ENCODE measurements at regions not wholly inside any gene's neighbourhood (a gene's known extent, or its start where the extent isn't known, plus 50 kb on each side); places are given as distances from the start of the nearest gene placed in this dataset.
"Not testable (repeated sequence)": the region's sequence is repeated elsewhere in the genome, so short reads cannot be mapped to it uniquely, and the experiment has no call there.

DNA sequence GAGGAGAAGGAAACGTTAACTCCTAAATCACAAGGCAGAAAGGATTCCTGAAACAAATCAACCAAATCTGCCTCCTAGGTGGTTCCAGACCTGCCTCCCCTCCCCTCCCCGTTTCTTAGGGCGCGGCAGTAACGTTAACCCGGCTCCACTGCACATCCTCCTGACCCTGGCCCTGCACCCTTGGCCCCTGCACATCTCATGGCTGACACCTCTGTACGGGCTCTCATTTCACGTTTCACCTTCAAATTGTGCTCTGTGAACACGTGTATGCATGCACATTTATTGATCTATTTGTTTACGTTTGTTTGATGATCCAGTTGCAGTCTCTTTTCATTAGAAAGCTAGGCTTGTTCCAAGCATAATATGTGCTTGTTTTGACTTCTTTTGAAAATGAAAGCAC lies 358.1 kb downstream of the ADGRD1 start:
- Mint-ChIP-seq H3K27ac (no peak overlapping the region), H3K27me3 (ENCODE audit: low read depth) (peaks cover 15% of the 10 kb centered on the region)

DNA sequence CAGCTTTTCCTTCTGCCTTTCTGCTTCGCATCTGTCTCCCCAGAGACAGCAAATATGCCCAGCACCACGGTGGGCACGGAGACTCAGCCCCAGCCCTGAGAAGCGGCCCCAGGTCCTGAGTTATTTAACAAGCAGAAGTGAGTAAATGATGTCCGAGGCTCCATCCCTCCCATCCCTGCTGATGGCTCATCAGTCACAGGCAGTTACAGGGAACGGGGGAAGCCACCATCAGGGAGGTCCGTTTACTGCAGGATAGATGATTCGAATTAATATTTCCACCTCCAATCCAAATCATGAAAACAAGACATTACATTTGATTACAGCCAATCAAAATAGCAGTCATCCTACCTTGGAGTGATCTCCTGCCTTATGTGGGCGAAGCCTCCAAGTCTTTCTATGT lies 358.7 kb downstream of the ADGRD1 start:
- Mint-ChIP-seq H3K9me3 (peaks cover 13% of the 10 kb centered on the region), H3K27me3 (ENCODE audit: low read depth) (peaks cover 15% of the 10 kb centered on the region)
- H3K36me3 Mint-ChIP-seq; H3K4me1 Mint-ChIP-seq; H3K27ac Mint-ChIP-seq; H3K4me3 Mint-ChIP-seq; DNase-seq (ENCODE audit: low spot score in 2 of 2, unreplicated experiment in 2 of 2): not testable (repeated sequence)

More for the DNA sequence above, 358.1 kb downstream of the ADGRD1 start:
- no peak for DNase-seq (ENCODE audit: low spot score in 2 of 2, unreplicated experiment in 2 of 2)
- Mint-ChIP-seq H3K4me1 (no peaks in the 10 kb centered on the region), H3K36me3 (no peaks in the 10 kb centered on the region), H3K4me3 (no peak overlapping the region), H3K9me3 (peaks cover 13% of the 10 kb centered on the region)
- TF ChIP-seq, protein P1, sequence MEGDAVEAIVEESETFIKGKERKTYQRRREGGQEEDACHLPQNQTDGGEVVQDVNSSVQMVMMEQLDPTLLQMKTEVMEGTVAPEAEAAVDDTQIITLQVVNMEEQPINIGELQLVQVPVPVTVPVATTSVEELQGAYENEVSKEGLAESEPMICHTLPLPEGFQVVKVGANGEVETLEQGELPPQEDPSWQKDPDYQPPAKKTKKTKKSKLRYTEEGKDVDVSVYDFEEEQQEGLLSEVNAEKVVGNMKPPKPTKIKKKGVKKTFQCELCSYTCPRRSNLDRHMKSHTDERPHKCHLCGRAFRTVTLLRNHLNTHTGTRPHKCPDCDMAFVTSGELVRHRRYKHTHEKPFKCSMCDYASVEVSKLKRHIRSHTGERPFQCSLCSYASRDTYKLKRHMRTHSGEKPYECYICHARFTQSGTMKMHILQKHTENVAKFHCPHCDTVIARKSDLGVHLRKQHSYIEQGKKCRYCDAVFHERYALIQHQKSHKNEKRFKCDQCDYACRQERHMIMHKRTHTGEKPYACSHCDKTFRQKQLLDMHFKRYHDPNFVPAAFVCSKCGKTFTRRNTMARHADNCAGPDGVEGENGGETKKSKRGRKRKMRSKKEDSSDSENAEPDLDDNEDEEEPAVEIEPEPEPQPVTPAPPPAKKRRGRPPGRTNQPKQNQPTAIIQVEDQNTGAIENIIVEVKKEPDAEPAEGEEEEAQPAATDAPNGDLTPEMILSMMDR (IDR thresholded peaks at IDR 0.05; ENCODE audit: unreplicated experiment) = no peak

DNA sequence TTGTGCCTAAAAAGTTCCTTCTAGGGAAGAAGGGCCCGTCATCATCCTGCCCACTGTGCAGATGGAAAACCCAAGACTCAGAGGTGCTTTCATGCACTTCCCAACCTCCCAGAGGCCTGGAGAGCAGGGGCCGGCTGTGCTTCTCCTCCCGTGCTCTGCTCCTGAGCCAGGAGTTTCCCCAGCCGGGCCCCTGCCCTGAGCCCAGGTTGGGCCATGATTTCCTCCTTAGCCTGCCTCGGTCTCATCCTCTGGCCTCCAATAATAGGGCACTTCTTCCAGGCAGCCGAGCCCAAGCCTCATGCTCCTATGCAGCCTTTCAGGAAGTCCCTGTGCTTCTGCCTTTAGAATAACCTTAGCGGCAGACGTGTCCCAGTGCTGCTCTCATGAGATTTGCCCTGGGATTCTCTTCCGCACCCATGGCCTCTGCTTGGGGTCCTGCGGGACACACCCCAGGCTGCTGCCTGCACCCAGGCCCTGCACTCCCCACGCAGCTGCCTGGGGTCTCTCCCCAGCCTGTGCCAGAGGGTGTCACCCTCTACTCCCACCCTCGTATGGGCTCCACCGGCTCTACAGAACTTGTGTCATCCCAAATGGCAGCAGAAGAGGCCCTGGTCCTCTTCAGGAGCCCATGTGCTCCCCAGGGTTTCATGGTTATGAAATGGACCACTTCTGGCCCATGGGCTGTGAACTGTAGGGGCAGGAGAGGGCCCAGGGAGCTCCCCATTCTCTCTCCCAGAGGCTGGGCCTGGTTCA lies 359.3 kb downstream of the ADGRD1 start:
- Mint-ChIP-seq H3K36me3 (no peaks in the 10 kb centered on the region), H3K27ac (no peak overlapping the region), H3K9me3 (peaks cover 17% of the 10 kb centered on the region), H3K27me3 (ENCODE audit: low read depth) (peaks cover 15% of the 10 kb centered on the region), H3K4me1 (no peaks in the 10 kb centered on the region), H3K4me3 (no peak overlapping the region)
- no peak for DNase-seq (ENCODE audit: low spot score in 2 of 2, unreplicated experiment in 2 of 2)
- TF ChIP-seq, protein P1 (IDR thresholded peaks at IDR 0.05; ENCODE audit: unreplicated experiment) = no peak

DNA sequence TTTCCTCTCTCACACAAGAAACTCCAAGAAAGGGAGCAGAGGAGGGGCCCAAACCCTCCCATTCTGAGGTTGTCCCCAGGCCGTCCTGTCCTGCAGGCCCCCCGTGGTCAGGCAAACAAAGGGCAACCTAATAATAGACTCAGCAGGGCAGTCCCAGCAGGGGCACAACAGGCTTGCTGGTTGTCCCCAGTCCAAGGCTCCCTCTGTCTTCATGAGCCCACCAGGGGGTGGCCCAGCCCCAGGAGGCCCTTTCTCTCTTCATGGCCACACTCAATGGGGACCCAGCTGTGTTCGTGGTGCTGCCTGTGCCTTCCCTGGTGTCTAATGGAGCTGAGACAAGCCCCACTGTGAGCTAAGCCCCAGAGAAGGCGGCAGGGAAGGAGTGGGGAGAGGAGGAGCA lies 359.9 kb downstream of the ADGRD1 start:
- Mint-ChIP-seq H3K27ac (no peak overlapping the region), H3K36me3 (no peaks in the 10 kb centered on the region), H3K9me3 (peaks cover 23% of the 10 kb centered on the region), H3K27me3 (ENCODE audit: low read depth) (peaks cover 15% of the 10 kb centered on the region), H3K4me3 (no peak overlapping the region), H3K4me1 (no peaks in the 10 kb centered on the region)
- DNase-seq (ENCODE audit: low spot score in 2 of 2, unreplicated experiment in 2 of 2) = no peak
- TF ChIP-seq, protein P1 (IDR thresholded peaks at IDR 0.05; ENCODE audit: unreplicated experiment) = no peak

DNA sequence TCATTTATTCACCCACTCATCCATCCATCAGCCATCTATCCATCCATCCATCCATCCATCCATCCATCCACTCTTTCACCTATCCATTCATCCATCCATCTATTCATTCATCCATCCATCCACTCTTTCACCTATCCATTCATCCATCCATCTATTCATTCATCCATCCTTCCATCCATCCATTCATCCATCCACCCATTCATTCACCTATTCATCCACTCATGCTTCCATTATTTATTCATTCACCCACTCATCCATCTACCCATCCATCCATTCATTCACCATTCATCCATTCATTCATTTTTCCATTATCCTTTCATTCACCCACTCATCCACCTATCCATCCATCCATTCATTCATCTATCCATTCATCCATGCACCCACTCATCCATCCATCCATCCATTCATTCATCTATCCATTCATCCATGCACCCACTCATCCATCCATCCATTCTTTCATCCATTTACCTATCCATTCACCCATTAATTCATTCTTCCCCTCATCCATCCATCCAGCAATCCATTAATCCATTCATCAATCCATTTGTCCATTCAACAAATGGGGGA lies 360.9 kb downstream of the ADGRD1 start:
- no peak overlapping the region for H3K4me3 Mint-ChIP-seq
- H3K4me1 Mint-ChIP-seq = no peaks in the 10 kb centered on the region
- no peaks in the 10 kb centered on the region for H3K36me3 Mint-ChIP-seq

DNA sequence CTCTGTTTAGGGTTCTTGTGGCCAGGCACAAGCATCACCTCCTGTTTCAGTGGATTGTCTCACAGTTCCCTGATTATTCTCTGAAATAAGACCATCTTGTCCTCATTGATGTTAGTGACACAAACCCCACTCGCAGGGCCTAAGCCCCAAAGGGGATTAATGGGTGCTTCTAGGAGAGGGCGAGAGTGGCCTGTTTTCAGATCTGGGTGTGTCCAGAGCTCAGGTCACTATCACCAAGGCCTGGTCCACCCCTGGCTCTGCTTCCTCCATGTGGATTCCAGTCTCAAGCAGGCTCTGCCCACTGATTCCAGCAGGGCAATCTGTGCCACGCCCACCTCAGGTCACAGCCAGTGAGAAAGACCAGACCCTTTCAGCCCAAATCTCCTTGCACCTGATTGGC lies 361.9 kb downstream of the ADGRD1 start:
- Mint-ChIP-seq H3K27me3 (ENCODE audit: low read depth) (peaks cover 9% of the 10 kb centered on the region), H3K9me3 (peaks cover 39% of the 10 kb centered on the region), H3K36me3 (no peaks in the 10 kb centered on the region), H3K4me1 (no peaks in the 10 kb centered on the region), H3K4me3 (no peak overlapping the region), H3K27ac (no peak overlapping the region)
- TF ChIP-seq, protein P1 (IDR thresholded peaks at IDR 0.05; ENCODE audit: unreplicated experiment) = no peak
- DNase-seq (ENCODE audit: low spot score in 2 of 2, unreplicated experiment in 2 of 2) = no peak

More for the DNA sequence above, 360.9 kb downstream of the ADGRD1 start:
- TF ChIP-seq, protein P1 (IDR thresholded peaks at IDR 0.05; ENCODE audit: unreplicated experiment) = no peak
- DNase-seq (ENCODE audit: low spot score in 2 of 2, unreplicated experiment in 2 of 2) = no peak
- H3K27ac Mint-ChIP-seq = no peak overlapping the region
- peaks cover 13% of the 10 kb centered on the region for H3K27me3 Mint-ChIP-seq (ENCODE audit: low read depth)
- peaks cover 33% of the 10 kb centered on the region for H3K9me3 Mint-ChIP-seq
